K562 (cell line): ENCODE measurements at regions not wholly inside any gene's neighbourhood (a gene's known extent, or its start where the extent isn't known, plus 50 kb on each side); places are given as distances from the start of the nearest gene placed in this dataset.

Source experiments
- ATAC-seq: fragments of 200-7000 bp; cut with Tn5 transposase; 3 replicates; pipeline ENCODE4 v1.9.1; 2020; ENCODE audit warnings: moderate library complexity
- BruUV-seq: library from RNA; stranded (reverse); fragments of 400-500 nt; replicated peaks from 2 replicates; lab custom pipeline; 2021; lab: Mats Ljungman, UMichigan
- CTCF ChIA-PET: fragments of 300-600 bp; formaldehyde crosslinking; extraction: SDS; loops from one replicate; lab custom pipeline; 2021; ENCODE audit warnings: low intra/inter-chr PET ratio; lab: Yijun Ruan, JAX
- POLR2A ChIA-PET: fragments of 300-600, 350-650 bp; sonication (Branson Sonifier 250); formaldehyde crosslinking; extraction: SDS; loops from one replicate; lab custom pipeline; 2021; ENCODE audit warnings: antibody characterized with exemption, inconsistent platforms; lab: Yijun Ruan, JAX
- DNase-seq, 4 experiments: peaks; one replicate each; pipeline versions ENCODE4 v3.0.0 to v3.0.0-alpha.2; 2011 to 2018; ENCODE audit warnings: low spot score in 3 of 4, mixed read lengths in 3 of 4; ENCODE audit errors: extremely low read depth in 1 of 4
- FAIRE-seq: peaks from 2 replicates; lab custom pipeline; 2011; peaks lifted over from hg19 to GRCh38; lab: Jason Lieb, UNC
- H2AFZ ChIP-seq: 2 replicates; pipeline ENCODE4 v1.6.0; 2011; ENCODE audit warnings: low read depth, low read length, control low read depth, inconsistent platforms
- H3K27ac ChIP-seq: fragments of 200-600 bp; 3 replicates; pipeline ENCODE4 v1.8.0; 2011; ENCODE audit warnings: low read depth, mild to moderate bottlenecking, control low read depth, inconsistent platforms, low read length, moderate library complexity, mixed read lengths; ENCODE audit errors: extremely low read depth
- H3K27me3 ChIP-seq, 2 experiments: fragments of 300-600 bp in 1 of 2; 2 replicates in 1 of 2; 3 replicates in 1 of 2; pipeline versions ENCODE4 v1.6.0 to v1.8.0; 2011; ENCODE audit warnings: inconsistent platforms in 2 of 2, low read length in 2 of 2, mild to moderate bottlenecking in 1 of 2, mixed read lengths in 1 of 2, moderate library complexity in 1 of 2; ENCODE audit not compliant: control insufficient read depth in 2 of 2, insufficient read depth in 2 of 2
- H3K36me3 ChIP-seq: fragments of 300-600 bp; 3 replicates; pipeline ENCODE4 v1.8.0; 2011; ENCODE audit warnings: mild to moderate bottlenecking, low read length, inconsistent platforms; ENCODE audit not compliant: control insufficient read depth, insufficient read depth
- H3K4me1 ChIP-seq, 2 experiments: fragments of 200-600 bp in 1 of 2; replicated peaks in 1 of 2; 2 replicates in 1 of 2; 3 replicates in 1 of 2; pipeline versions ENCODE4 v1.5.1 to v1.8.0; 2011; ENCODE audit warnings: inconsistent platforms in 2 of 2, low read length in 2 of 2, mild to moderate bottlenecking in 1 of 2, mixed read lengths in 1 of 2, moderate library complexity in 1 of 2; ENCODE audit not compliant: control insufficient read depth in 2 of 2, insufficient read depth in 2 of 2
- H3K4me2 ChIP-seq: 2 replicates; pipeline ENCODE4 v1.6.1; 2011; ENCODE audit warnings: low read length, control low read depth, inconsistent platforms, mixed read lengths; ENCODE audit not compliant: insufficient read depth
- H3K4me3 ChIP-seq: fragments of 200-600 bp; sonication (generic), shearing (Covaris generic); 2 replicates; pipeline ENCODE4 v1.5.1; 2016; ENCODE audit warnings: control low read depth, inconsistent platforms
- H3K79me2 ChIP-seq: fragments of 200-600 bp; 3 replicates; pipeline ENCODE4 v1.8.0; 2011; ENCODE audit warnings: low read length, inconsistent platforms; ENCODE audit not compliant: control insufficient read depth, insufficient read depth
- H3K9ac ChIP-seq, 2 experiments: 2 replicates each; pipeline versions ENCODE4 v1.6.0 to v1.6.1; 2011; ENCODE audit warnings: low read depth in 2 of 2, low read length in 2 of 2, control low read depth in 1 of 2, inconsistent platforms in 1 of 2, mild to moderate bottlenecking in 1 of 2, mixed read lengths in 1 of 2; ENCODE audit not compliant: insufficient read depth in 1 of 2
- H3K9me1 ChIP-seq: one replicate; pipeline ENCODE4 v1.6.0; 2011; ENCODE audit warnings: inconsistent platforms, mild to moderate bottlenecking, low read length, moderate library complexity; ENCODE audit not compliant: control insufficient read depth, insufficient read depth
- H3K9me3 ChIP-seq: replicated peaks from 2 replicates; pipeline ENCODE4 v1.5.1; 2011; ENCODE audit warnings: low read depth, low read length, inconsistent platforms; ENCODE audit not compliant: control insufficient read depth, insufficient read depth
- H4K20me1 ChIP-seq: replicated peaks from 2 replicates; pipeline ENCODE4 v1.6.1; 2011; ENCODE audit warnings: low read length, inconsistent platforms, mixed read lengths; ENCODE audit not compliant: control insufficient read depth, insufficient read depth
- HIVEP1 ChIP-seq: fragments of 250-450 bp; sonication (Bioruptor Pico); IDR thresholded peaks from 2 replicates; pipeline ENCODE4 v1.4.0; 2020; ENCODE audit warnings: mild to moderate bottlenecking
- USF2 ChIP-seq: sonication (generic); formaldehyde crosslinking; IDR thresholded peaks from 2 replicates; pipeline ENCODE4 v1.5.0; 2020; ENCODE audit warnings: missing genetic modification reagents
- ZFP30 ChIP-seq: fragments of 250-450 bp; sonication (Bioruptor Pico); IDR thresholded peaks from 2 replicates; pipeline ENCODE4 v1.8.0; 2022; ENCODE audit warnings: moderate library complexity, mild to moderate bottlenecking, inconsistent platforms, borderline replicate concordance
- ZNF584 ChIP-seq: fragments of 200-800 bp; sonication (Bioruptor generic); IDR thresholded peaks from 2 replicates; pipeline ENCODE4 v1.6.1; 2016; ENCODE audit warnings: low read depth, mild to moderate bottlenecking, missing genetic modification characterization, missing compliant biosample characterization
- WGBS: fragments of 100-300 bp; shearing (Covaris generic); methylation state at CpG from one replicate; pipeline ENCODE4 v1.1.6; 2016; ENCODE audit warnings: low coverage, mixed read lengths; ENCODE audit not compliant: insufficient coverage; ENCODE audit errors: missing lambda C conversion rate; 5-methylcytosine and 5-hydroxymethylcytosine counted together
- in situ Hi-C: fragments of 300-500 bp; cut with MboI; formaldehyde crosslinking; loops from 4 replicates; pipeline ENCODE4 v1.15.0; 2018; ENCODE audit warnings: inconsistent platforms, mixed read lengths
- intact Hi-C: fragments of 100-400 bp; cut with micrococcal nuclease; formaldehyde crosslinking; loops from 2 replicates; pipeline ENCODE4 v1.14.2; 2022
- TF ChIP-seq, protein P1 (sequence below): sonication (generic); formaldehyde crosslinking; IDR thresholded peaks from 2 replicates; pipeline ENCODE4 v1.8.1; 2022; ENCODE audit warnings: missing genetic modification reagents
- TF ChIP-seq, protein P2 (sequence below), 2 experiments: fragments of 450-650 bp in 1 of 2; sonication (generic) in 1 of 2; formaldehyde crosslinking in 1 of 2; IDR thresholded peaks in 1 of 2; conservative IDR thresholded peaks in 1 of 2; 2 replicates each; pipeline versions ENCODE4 v1.6.1 to v1.8.1; 2016 to 2023; ENCODE audit warnings: mild to moderate bottlenecking in 2 of 2, moderate library complexity in 2 of 2, inconsistent platforms in 1 of 2, missing genetic modification reagents in 1 of 2
- TF ChIP-seq, protein P3 (sequence below): fragments of 450-650 bp; conservative IDR thresholded peaks from 2 replicates; pipeline ENCODE4 v1.6.1; 2016; ENCODE audit warnings: missing genetic modification characterization, low read depth, mild to moderate bottlenecking, missing compliant biosample characterization, moderate library complexity
- TF ChIP-seq, protein P4 (sequence below): fragments of 450-650 bp; formaldehyde crosslinking; IDR thresholded peaks from 2 replicates; pipeline ENCODE4 v1.4.0; 2020; ENCODE audit warnings: mild to moderate bottlenecking, moderate library complexity

GRCh38 chr13:78976696-78977095 is 317.7 kb upstream of the OBI1 start:
- intact Hi-C loops (no loop called here), in situ Hi-C loops (loop anchor here (25.0 kb wide), 1 partner anchor 839 kb away; no protein-coding TSS in a partner anchor)
- Histone ChIP-seq H3K9me3 (no peaks in the 10 kb centered on the region), H3K4me2 (no peak overlapping the region), H3K79me2 (no peaks in the 10 kb centered on the region), H3K9ac (no peak overlapping the region), H3K9me1 (no peaks in the 10 kb centered on the region), H3K27ac (no peak overlapping the region), H2AFZ (no peak overlapping the region), H3K36me3 (no peaks in the 10 kb centered on the region), H3K4me3 (no peak overlapping the region), H3K4me1 (no peaks in the 10 kb centered on the region), H4K20me1 (no peaks in the 10 kb centered on the region), H3K27me3 (no peaks in the 10 kb centered on the region)
- DNase-seq = no peak
- TF ChIP-seq, protein P1, sequence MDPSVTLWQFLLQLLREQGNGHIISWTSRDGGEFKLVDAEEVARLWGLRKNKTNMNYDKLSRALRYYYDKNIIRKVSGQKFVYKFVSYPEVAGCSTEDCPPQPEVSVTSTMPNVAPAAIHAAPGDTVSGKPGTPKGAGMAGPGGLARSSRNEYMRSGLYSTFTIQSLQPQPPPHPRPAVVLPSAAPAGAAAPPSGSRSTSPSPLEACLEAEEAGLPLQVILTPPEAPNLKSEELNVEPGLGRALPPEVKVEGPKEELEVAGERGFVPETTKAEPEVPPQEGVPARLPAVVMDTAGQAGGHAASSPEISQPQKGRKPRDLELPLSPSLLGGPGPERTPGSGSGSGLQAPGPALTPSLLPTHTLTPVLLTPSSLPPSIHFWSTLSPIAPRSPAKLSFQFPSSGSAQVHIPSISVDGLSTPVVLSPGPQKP = no peak
- TF ChIP-seq ZNF584 (CRISPR knock-in tag) (no peak), ZFP30 (CRISPR knock-in tag) (no peak), USF2 (no peak), HIVEP1 (CRISPR knock-in tag) (no peak)
- TF ChIP-seq, protein P2, sequence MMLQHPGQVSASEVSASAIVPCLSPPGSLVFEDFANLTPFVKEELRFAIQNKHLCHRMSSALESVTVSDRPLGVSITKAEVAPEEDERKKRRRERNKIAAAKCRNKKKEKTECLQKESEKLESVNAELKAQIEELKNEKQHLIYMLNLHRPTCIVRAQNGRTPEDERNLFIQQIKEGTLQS (IDR thresholded peaks at IDR 0.05) = no peak
- TF ChIP-seq, protein P2 (CRISPR knock-in tag; conservative IDR thresholded peaks at IDR 0.05) = no peak
- TF ChIP-seq, protein P3, sequence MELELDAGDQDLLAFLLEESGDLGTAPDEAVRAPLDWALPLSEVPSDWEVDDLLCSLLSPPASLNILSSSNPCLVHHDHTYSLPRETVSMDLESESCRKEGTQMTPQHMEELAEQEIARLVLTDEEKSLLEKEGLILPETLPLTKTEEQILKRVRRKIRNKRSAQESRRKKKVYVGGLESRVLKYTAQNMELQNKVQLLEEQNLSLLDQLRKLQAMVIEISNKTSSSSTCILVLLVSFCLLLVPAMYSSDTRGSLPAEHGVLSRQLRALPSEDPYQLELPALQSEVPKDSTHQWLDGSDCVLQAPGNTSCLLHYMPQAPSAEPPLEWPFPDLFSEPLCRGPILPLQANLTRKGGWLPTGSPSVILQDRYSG (tag) = no peak
- TF ChIP-seq, protein P4, sequence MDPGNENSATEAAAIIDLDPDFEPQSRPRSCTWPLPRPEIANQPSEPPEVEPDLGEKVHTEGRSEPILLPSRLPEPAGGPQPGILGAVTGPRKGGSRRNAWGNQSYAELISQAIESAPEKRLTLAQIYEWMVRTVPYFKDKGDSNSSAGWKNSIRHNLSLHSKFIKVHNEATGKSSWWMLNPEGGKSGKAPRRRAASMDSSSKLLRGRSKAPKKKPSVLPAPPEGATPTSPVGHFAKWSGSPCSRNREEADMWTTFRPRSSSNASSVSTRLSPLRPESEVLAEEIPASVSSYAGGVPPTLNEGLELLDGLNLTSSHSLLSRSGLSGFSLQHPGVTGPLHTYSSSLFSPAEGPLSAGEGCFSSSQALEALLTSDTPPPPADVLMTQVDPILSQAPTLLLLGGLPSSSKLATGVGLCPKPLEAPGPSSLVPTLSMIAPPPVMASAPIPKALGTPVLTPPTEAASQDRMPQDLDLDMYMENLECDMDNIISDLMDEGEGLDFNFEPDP (CRISPR knock-in tag) = no peak
- ChIA-PET POLR2A (no interaction called here), CTCF (no interaction called here)
- ATAC-seq = no peak
- no peak for FAIRE-seq
- WGBS = 4% methylated on average over 3 of the region's 5 CpGs
- no TSS peak for BruUV-seq
